NB4 (cell line): ENCODE measurements at regions not wholly inside any gene's neighbourhood (a gene's known extent, or its start where the extent isn't known, plus 50 kb on each side); places are given as distances from the start of the nearest gene placed in this dataset.

Experiments
- CTCF ChIP-seq: IDR thresholded peaks from one replicate; pipeline ENCODE4 v1.5.1; 2012; ENCODE audit warnings: low read depth, low read length
- MYC ChIP-seq: IDR thresholded peaks from 2 replicates; pipeline ENCODE4 v1.6.1; 2011; ENCODE audit warnings: low read depth, low read length

- TF ChIP-seq CTCF (no peak), MYC (no peak)
Measured at GRCh38 chr13:73973156-73973555, 161.0 kb downstream of the KLF12 start.
